Hypothalamus (tissue), 51 donors: ENCODE measurements at regions not wholly inside any gene's neighbourhood (a gene's known extent, or its start where the extent isn't known, plus 50 kb on each side); places are given as distances from the start of the nearest gene placed in this dataset.

Experiments used
- DNase-seq, 51 donors: peaks; one replicate each; lab custom pipeline; 2025; lab: John Stamatoyannopoulos, UW

- DNase-seq, result no peak
Observed at GRCh38 chr4:32569861-32570260, 1849.7 kb downstream of the PCDH7 start.

GRCh38 chr4:32572366-32572765, 1852.2 kb downstream of the PCDH7 start:
- no peak for DNase-seq

GRCh38 chr4:32574803-32575202, 1854.6 kb downstream of the PCDH7 start:
- no peak for DNase-seq

- no peak for DNase-seq
Observed at GRCh38 chr4:32589097-32589496, 1868.9 kb downstream of the PCDH7 start.

GRCh38 chr4:32589853-32590252, 1869.7 kb downstream of the PCDH7 start:
- no peak for DNase-seq

GRCh38 chr4:32597354-32597753, 1877.2 kb downstream of the PCDH7 start:
- DNase-seq, result no peak

GRCh38 chr4:32601848-32602247, 1881.7 kb downstream of the PCDH7 start:
- DNase-seq, result no peak

- no peak for DNase-seq
Observed at GRCh38 chr4:32607978-32608377, 1887.8 kb downstream of the PCDH7 start.

GRCh38 chr4:32624943-32625603, 1904.9 kb downstream of the PCDH7 start:
- no peak for DNase-seq

- DNase-seq, result no peak
Observed at GRCh38 chr4:32625687-32626337, 1905.6 kb downstream of the PCDH7 start.

GRCh38 chr4:32631831-32632230, 1911.7 kb downstream of the PCDH7 start:
- no peak for DNase-seq

- no peak for DNase-seq
Observed at GRCh38 chr4:32633421-32633820, 1913.3 kb downstream of the PCDH7 start.

GRCh38 chr4:32645653-32646052, 1925.5 kb downstream of the PCDH7 start:
- no peak for DNase-seq

GRCh38 chr4:32658019-32658418, 1937.8 kb downstream of the PCDH7 start:
- no peak for DNase-seq

- no peak for DNase-seq
Observed at GRCh38 chr4:32661229-32661628, 1941.1 kb downstream of the PCDH7 start.

- no peak for DNase-seq
Observed at GRCh38 chr4:32662803-32663202, 1942.6 kb downstream of the PCDH7 start.

- no peak for DNase-seq
Observed at GRCh38 chr4:32672359-32672758, 1952.2 kb downstream of the PCDH7 start.

GRCh38 chr4:32680946-32681345, 1960.8 kb downstream of the PCDH7 start:
- DNase-seq, result no peak

- no peak for DNase-seq
Observed at GRCh38 chr4:32684160-32684559, 1964.0 kb downstream of the PCDH7 start.

- no peak for DNase-seq
Observed at GRCh38 chr4:32686123-32686522, 1966.0 kb downstream of the PCDH7 start.

- DNase-seq, result no peak
Observed at GRCh38 chr4:32689518-32689917, 1969.3 kb downstream of the PCDH7 start.

GRCh38 chr4:32697281-32697814, 1977.2 kb downstream of the PCDH7 start:
- no peak for DNase-seq
